OCI-LY7 (cell line): ENCODE measurements at regions not wholly inside any gene's neighbourhood (a gene's known extent, or its start where the extent isn't known, plus 50 kb on each side); places are given as distances from the start of the nearest gene placed in this dataset.

Experiments
- EZH2phosphoT487 ChIP-seq: fragments of 200-600 bp; sonication (generic); IDR thresholded peaks from 2 replicates; pipeline ENCODE4 v1.6.1; 2018; ENCODE audit warnings: low read depth, borderline replicate concordance, mild to moderate bottlenecking, mixed run types, antibody characterized with exemption, low read length, moderate library complexity, mixed read lengths
- TF ChIP-seq, protein P1 (sequence below): fragments of 200-600 bp; sonication (generic); conservative IDR thresholded peaks from 2 replicates; pipeline ENCODE4 v1.5.1; 2014; ENCODE audit warnings: mild to moderate bottlenecking, antibody characterized with exemption, low read length, moderate library complexity, mixed read lengths

DNA sequence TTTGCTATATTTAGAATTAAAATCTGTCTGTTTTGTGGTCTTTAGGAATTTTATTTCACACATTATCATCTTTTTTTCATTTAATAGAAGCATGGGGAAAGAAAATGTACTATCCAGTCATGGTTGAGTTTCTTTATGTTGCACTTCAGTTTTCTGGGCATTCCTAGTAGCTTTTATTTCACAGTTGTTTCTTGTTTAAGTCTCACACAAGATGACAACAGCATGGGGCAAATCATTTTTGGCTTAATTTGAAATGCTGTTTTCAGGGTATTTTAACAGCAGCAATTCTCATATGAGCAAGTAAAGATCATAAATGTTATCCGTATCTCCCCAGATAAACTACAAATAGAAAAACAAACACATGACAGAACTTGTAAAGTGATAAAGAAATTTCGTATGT is 1600.2 kb downstream of the PCDH9 start:
- TF ChIP-seq, protein P1, sequence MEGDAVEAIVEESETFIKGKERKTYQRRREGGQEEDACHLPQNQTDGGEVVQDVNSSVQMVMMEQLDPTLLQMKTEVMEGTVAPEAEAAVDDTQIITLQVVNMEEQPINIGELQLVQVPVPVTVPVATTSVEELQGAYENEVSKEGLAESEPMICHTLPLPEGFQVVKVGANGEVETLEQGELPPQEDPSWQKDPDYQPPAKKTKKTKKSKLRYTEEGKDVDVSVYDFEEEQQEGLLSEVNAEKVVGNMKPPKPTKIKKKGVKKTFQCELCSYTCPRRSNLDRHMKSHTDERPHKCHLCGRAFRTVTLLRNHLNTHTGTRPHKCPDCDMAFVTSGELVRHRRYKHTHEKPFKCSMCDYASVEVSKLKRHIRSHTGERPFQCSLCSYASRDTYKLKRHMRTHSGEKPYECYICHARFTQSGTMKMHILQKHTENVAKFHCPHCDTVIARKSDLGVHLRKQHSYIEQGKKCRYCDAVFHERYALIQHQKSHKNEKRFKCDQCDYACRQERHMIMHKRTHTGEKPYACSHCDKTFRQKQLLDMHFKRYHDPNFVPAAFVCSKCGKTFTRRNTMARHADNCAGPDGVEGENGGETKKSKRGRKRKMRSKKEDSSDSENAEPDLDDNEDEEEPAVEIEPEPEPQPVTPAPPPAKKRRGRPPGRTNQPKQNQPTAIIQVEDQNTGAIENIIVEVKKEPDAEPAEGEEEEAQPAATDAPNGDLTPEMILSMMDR = no peak
- no peak for TF ChIP-seq EZH2phosphoT487
